AG04449 (cell line): ENCODE measurements at regions not wholly inside any gene's neighbourhood (a gene's known extent, or its start where the extent isn't known, plus 50 kb on each side); places are given as distances from the start of the nearest gene placed in this dataset.

Source experiments
- CTCF ChIA-PET: fragments of 350-600 bp; formaldehyde crosslinking; extraction: SDS; loops from one replicate; lab custom pipeline; 2021; ENCODE audit warnings: antibody characterized with exemption; lab: Yijun Ruan, JAX
- POLR2A ChIA-PET: fragments of 400-600, 350-600 bp; formaldehyde crosslinking; extraction: SDS; loops from one replicate; lab custom pipeline; 2020; ENCODE audit warnings: antibody characterized with exemption, inconsistent platforms; lab: Yijun Ruan, JAX
- DNase-seq: peaks from one replicate; pipeline ENCODE4 v3.0.0-alpha.2; 2010; ENCODE audit warnings: low read depth, low spot score
- H3K4me3 ChIP-seq: 2 replicates; pipeline ENCODE4 v1.5.1; 2011; ENCODE audit warnings: low read depth, mild to moderate bottlenecking, control low read depth, low read length
- CTCF ChIP-seq: IDR thresholded peaks from one replicate; pipeline ENCODE4 v1.5.1; 2011; ENCODE audit warnings: mild to moderate bottlenecking, moderate library complexity, low read length, control low read depth, inconsistent platforms; ENCODE audit not compliant: insufficient read depth; ENCODE audit errors: missing control alignments

- DNase-seq: no peak
- H3K4me3 ChIP-seq: no peak overlapping the region
- CTCF ChIA-PET: no interaction called here
- POLR2A ChIA-PET: no interaction called here
- no peak for TF ChIP-seq CTCF
These were observed 941.8 kb downstream of the BRD1 start for GRCh38 chr22:48885919-48886305.

DNA sequence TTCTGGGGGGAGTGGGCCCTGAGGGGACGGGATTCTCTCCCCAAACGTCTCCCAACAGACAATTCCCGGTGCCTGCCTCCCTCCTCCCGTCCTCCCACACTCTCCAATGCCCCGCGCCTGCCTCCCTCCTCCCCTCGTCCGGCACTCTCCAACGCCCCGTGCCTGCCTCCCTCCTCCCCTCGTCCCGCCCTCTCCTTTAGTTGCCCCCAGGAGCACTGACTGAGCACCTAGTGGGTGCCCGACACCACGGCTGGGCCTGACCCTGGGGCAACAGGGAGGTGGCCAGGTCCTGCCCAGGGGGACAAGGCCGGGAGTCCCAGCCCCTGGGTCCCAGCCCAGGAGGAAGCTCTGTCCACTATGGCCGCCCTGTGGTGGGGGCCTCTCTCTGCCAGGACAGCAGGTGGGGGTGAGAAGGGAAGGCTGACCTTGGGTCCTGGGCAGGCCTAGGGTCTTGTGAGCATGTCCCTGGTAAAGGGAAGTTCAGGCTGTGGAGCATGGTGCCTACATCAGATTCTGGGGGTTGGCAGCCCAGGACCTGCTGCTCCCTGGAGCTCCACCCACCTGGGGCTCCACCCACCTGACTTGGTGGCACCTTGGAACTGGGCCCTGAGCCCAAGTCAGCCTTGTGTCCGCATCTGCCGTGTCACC, 942.3 kb downstream of the BRD1 start:
- no peak for DNase-seq
- H3K4me3 ChIP-seq: no peak overlapping the region
- TF ChIP-seq CTCF: no peak
- ChIA-PET CTCF (no interaction called here), POLR2A (no interaction called here)

GRCh38 chr22:48884786-48885185, 942.9 kb downstream of the BRD1 start:
- DNase-seq: no peak
- ChIA-PET POLR2A (no interaction called here), CTCF (no interaction called here)
- H3K4me3 ChIP-seq: no peak overlapping the region
- no peak for TF ChIP-seq CTCF

GRCh38 chr22:48884324-48884723, 943.3 kb downstream of the BRD1 start:
- no peak overlapping the region for H3K4me3 ChIP-seq
- POLR2A ChIA-PET: no interaction called here
- DNase-seq: no peak
- no peak for TF ChIP-seq CTCF
- CTCF ChIA-PET: no interaction called here

DNA sequence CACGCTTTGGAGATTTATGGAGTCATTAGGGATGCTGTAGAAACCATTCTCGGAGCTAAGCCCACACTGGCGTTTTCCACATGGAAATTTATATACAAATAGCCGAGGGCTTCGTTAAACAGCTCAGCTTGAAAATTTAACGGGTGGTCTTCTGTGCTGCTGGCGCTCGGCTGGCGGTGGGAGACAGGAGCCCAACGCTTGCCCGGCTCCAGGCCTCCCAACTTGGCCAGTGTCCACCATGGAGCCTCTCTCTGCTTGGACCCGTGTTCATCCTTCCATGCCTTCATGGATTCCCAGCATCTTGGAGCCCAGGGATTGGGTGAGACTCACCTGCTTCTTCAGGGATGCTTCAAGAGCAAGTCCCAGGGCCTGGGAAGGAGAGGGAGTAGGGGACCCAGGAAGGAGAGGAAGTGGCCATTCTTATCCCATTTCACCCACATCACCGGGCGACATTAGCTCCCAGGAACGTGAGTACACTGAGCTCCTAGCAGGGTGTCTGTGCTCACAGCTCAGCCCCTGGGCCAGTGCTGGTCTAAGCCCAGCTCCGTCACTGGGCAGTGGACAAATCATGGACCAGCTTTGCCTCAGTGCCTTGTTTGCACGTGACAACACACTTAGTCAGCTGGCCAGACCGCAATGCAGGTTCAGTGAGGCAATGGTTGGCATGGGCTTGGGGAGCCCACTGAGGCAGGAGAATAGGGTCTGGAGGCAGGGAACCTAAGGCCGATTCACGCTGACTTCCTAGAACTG, 944.3 kb downstream of the BRD1 start:
- H3K4me3 ChIP-seq: no peak overlapping the region
- no peak for DNase-seq
- ChIA-PET CTCF (no interaction called here), POLR2A (no interaction called here)
- no peak for TF ChIP-seq CTCF

GRCh38 chr22:48882636-48883200, 945.0 kb downstream of the BRD1 start:
- ChIA-PET POLR2A (no interaction called here), CTCF (no interaction called here)
- no peak overlapping the region for H3K4me3 ChIP-seq
- no peak for DNase-seq
- TF ChIP-seq CTCF: no peak
